ENCODE measurements at regions not wholly inside any gene's neighbourhood (a gene's known extent, or its start where the extent isn't known, plus 50 kb on each side); places are given as distances from the start of the nearest gene placed in this dataset.

- intact Hi-C loops (cut with DNase I) = no loop called here
- Histone ChIP-seq H3K36me3 (no peaks in the 10 kb centered on the region), H3K4me3 (no peak overlapping the region), H3K27me3 (peaks cover 0 to 10% (median 0%) of the 10 kb centered on the region in 9 donors), H3K9me3 (no peaks in the 10 kb centered on the region), H3K4me1 (peaks cover 0 to 16% (median 0%) of the 10 kb centered on the region in 12 donors), H3K27ac (no peak overlapping the region)
- WGBS, 4 donors = 91 to 97% (median 94%) methylated on average over 2 of the region's 2 CpGs
- TF ChIP-seq POLR2A (IDR thresholded peaks at IDR 0.05) (no peak), CTCF (IDR thresholded peaks at IDR 0.05) (no peak)
- DNase-seq = no peak
- ATAC-seq = no peak
Observed at GRCh38 chr17:55572599-55572998, 61.3 kb upstream of the SMIM36 start.

- intact Hi-C loops (cut with DNase I) = no loop called here
- no peak for TF ChIP-seq CTCF (IDR thresholded peaks at IDR 0.05)
- TF ChIP-seq POLR2A (IDR thresholded peaks at IDR 0.05) = no peak
- Histone ChIP-seq H3K4me1 (peaks cover 0 to 16% (median 0%) of the 10 kb centered on the region in 12 donors), H3K36me3 (no peaks in the 10 kb centered on the region), H3K27me3 (peaks cover 0 to 10% (median 0%) of the 10 kb centered on the region in 9 donors), H3K9me3 (no peaks in the 10 kb centered on the region), H3K4me3 (no peak overlapping the region), H3K27ac (no peak overlapping the region)
- no peak for ATAC-seq
- 95 to 99% (median 97%) methylated on average over 4 of the region's 4 CpGs for WGBS, 4 donors
- DNase-seq = no peak
Observed at GRCh38 chr17:55572139-55572538, 60.9 kb upstream of the SMIM36 start.

GRCh38 chr17:55571095-55571494 is 59.8 kb upstream of the SMIM36 start:
- TF ChIP-seq CTCF (IDR thresholded peaks at IDR 0.05) (no peak), POLR2A (IDR thresholded peaks at IDR 0.05) (no peak)
- no peak overlapping the region for H3K4me3 ChIP-seq
- no peaks in the 10 kb centered on the region for H3K36me3 ChIP-seq
- WGBS, 4 donors = 95 to 99% (median 97%) methylated on average over 2 of the region's 2 CpGs
- intact Hi-C loops (cut with DNase I) = no loop called here
- no peak for DNase-seq
- peaks cover 0 to 5% (median 0%) of the 10 kb centered on the region in 12 donors for H3K4me1 ChIP-seq
- no peak overlapping the region for H3K27ac ChIP-seq
- ATAC-seq = no peak
- H3K27me3 ChIP-seq = peaks cover 0 to 10% (median 0%) of the 10 kb centered on the region in 9 donors
- H3K9me3 ChIP-seq = no peaks in the 10 kb centered on the region

- Histone ChIP-seq H3K9me3 (no peaks in the 10 kb centered on the region), H3K36me3 (no peaks in the 10 kb centered on the region), H3K4me1 (peaks cover 0 to 3% (median 0%) of the 10 kb centered on the region in 12 donors), H3K27me3 (peaks cover 0 to 10% (median 0%) of the 10 kb centered on the region in 9 donors), H3K4me3 (no peak overlapping the region), H3K27ac (no peak overlapping the region)
- 87 to 94% (median 90%) methylated on average over 5 to 6 of the region's 6 CpGs for WGBS, 4 donors
- ATAC-seq (no peak), DNase-seq (no peak)
- intact Hi-C loops (cut with DNase I) = no loop called here
- TF ChIP-seq CTCF (IDR thresholded peaks at IDR 0.05) = no peak
- no peak for TF ChIP-seq POLR2A (IDR thresholded peaks at IDR 0.05)
Observed at GRCh38 chr17:55570391-55570790, 59.1 kb upstream of the SMIM36 start.
